ENCODE measurements at regions not wholly inside any gene's neighbourhood (a gene's known extent, or its start where the extent isn't known, plus 50 kb on each side); places are given as distances from the start of the nearest gene placed in this dataset.

- Histone ChIP-seq H3K18ac (ENCODE audit: low read depth, low read length) (no peak overlapping the region), H3K79me1 (ENCODE audit: low read depth in 1 of 2, low read length in 2 of 2) (no peaks in the 10 kb centered on the region), H2BK5ac (ENCODE audit: low read depth, low read length, poor library complexity, severe bottlenecking) (no peak overlapping the region), H3K4ac (ENCODE audit: low read depth, low read length) (no peak overlapping the region), H3K4me3 (ENCODE audit: insufficient read depth, low read depth, low read length) (no peak overlapping the region), H3K9me1 (ENCODE audit: insufficient read depth, low read length) (no peaks in the 10 kb centered on the region), H4K20me1 (ENCODE audit: insufficient read depth, low read length) (no peaks in the 10 kb centered on the region; the same call in 1 of the 2 replicates), H2BK20ac (ENCODE audit: low read depth, low read length) (no peak overlapping the region), H2BK120ac (ENCODE audit: low read depth, low read length) (no peak overlapping the region), H3K23ac (ENCODE audit: low read depth, low read length) (no peak overlapping the region), H3K27me3 (ENCODE audit: control insufficient read depth, insufficient read depth, low read length) (peaks cover 8% of the 10 kb centered on the region), H3K4me2 (ENCODE audit: low read depth, low read length) (no peak overlapping the region), H3K27ac (ENCODE audit: insufficient read depth, low read length) (no peak overlapping the region), H2AFZ (replicated peaks; ENCODE audit: low read length, poor library complexity) (no peak overlapping the region), H3K4me1 (ENCODE audit: control insufficient read depth, insufficient read depth, low read length) (no peaks in the 10 kb centered on the region), H2AK5ac (ENCODE audit: low read depth, low read length) (no peak overlapping the region), H4K91ac (ENCODE audit: insufficient read depth, low read depth, low read length) (no peak overlapping the region), H4K8ac (ENCODE audit: low read depth in 2 of 2, low read length in 2 of 2) (no peak overlapping the region), H3K9me3 (ENCODE audit: control insufficient read depth, insufficient read depth, low read length) (no peaks in the 10 kb centered on the region; the same call in 1 of the 2 replicates), H3K36me3 (ENCODE audit: control insufficient read depth, insufficient read depth, low read length) (no peaks in the 10 kb centered on the region), H3K9ac (ENCODE audit: low read depth, low read length) (no peak overlapping the region), H4K5ac (ENCODE audit: low read depth, low read length) (no peak overlapping the region), H2BK15ac (ENCODE audit: low read depth, low read length) (no peak overlapping the region), H3K14ac (replicated peaks; ENCODE audit: low read depth, low read length) (no peak overlapping the region), H2AK9ac (replicated peaks; ENCODE audit: low read depth, low read length, poor library complexity) (no peak overlapping the region), H3K56ac (ENCODE audit: extremely low read depth, insufficient read depth, low read length) (no peak overlapping the region)
- WGBS, 2 experiments (ENCODE audit: extremely low coverage in 2 of 2, insufficient read length in 1 of 2): 89% methylated on average over 1 of the region's 3 CpGs; no CpG with 5 or more reads in 1 of the 2 experiments
- ATAC-seq (ENCODE audit: low read depth): no peak
- DNase-seq: no peak
- CTCF ChIA-PET: no interaction called here
- in situ Hi-C loops (cut with MboI; ENCODE audit: low sequenced_read_pairs): no loop called here
- no TSS peak for BruUV-seq (replicated peaks)
- TF ChIP-seq SMC3 (IDR thresholded peaks at IDR 0.05; ENCODE audit: low read depth, low read length): no peak
- TF ChIP-seq ELK1 (IDR thresholded peaks at IDR 0.05; ENCODE audit: borderline replicate concordance, low read depth, low read length): no peak
- TF ChIP-seq CEBPB (IDR thresholded peaks at IDR 0.05; ENCODE audit: low read depth, low read length): no peak
- no peak for TF ChIP-seq MAFK (IDR thresholded peaks at IDR 0.05; ENCODE audit: low read depth, low read length)
- intact Hi-C loops (cut with micrococcal nuclease): no loop called here
- POLR2A ChIA-PET (ENCODE audit: unreplicated experiment): no interaction called here
- dilution Hi-C loops (cut with HindIII; ENCODE audit: low sequenced_read_pairs, unreplicated experiment): no loop called here
These were observed 117.4 kb upstream of the NECTIN1 start for GRCh38 chr11:119846374-119846773.

Data from IMR-90 (cell line).